GM18520 (cell line): ENCODE measurements at regions not wholly inside any gene's neighbourhood (a gene's known extent, or its start where the extent isn't known, plus 50 kb on each side); places are given as distances from the start of the nearest gene placed in this dataset.
"Not testable (repeated sequence)": the region's sequence is repeated elsewhere in the genome, so short reads cannot be mapped to it uniquely, and the experiment has no call there.

Experiments used
- ATAC-seq: cut with Tn5 transposase; IDR thresholded peaks from one replicate; pipeline ENCODE4 v1.9.1; 2021; ENCODE audit not compliant: unreplicated experiment

GRCh38 chr2:166647935-166648334 is 153.9 kb upstream of the SCN7A start:
- ATAC-seq = no peak

- ATAC-seq = no peak
Observed at GRCh38 chr2:166643980-166644379, 149.9 kb upstream of the SCN7A start.

- ATAC-seq = not testable (repeated sequence)
Observed at GRCh38 chr2:166641516-166641915, 147.5 kb upstream of the SCN7A start.

GRCh38 chr2:166637051-166637450 is 143.0 kb upstream of the SCN7A start:
- ATAC-seq = no peak

GRCh38 chr2:166634706-166635105 is 140.7 kb upstream of the SCN7A start:
- no peak for ATAC-seq

- ATAC-seq = no peak
Observed at GRCh38 chr2:166632616-166633015, 138.6 kb upstream of the SCN7A start.

GRCh38 chr2:166628478-166629136 is 134.6 kb upstream of the SCN7A start:
- no peak for ATAC-seq

- ATAC-seq = peak; percentile 57
Observed at GRCh38 chr2:166627893-166628292, 133.8 kb upstream of the SCN7A start.

GRCh38 chr2:166625670-166626069 is 131.6 kb upstream of the SCN7A start:
- no peak for ATAC-seq

GRCh38 chr2:166614503-166614902 is 120.5 kb upstream of the SCN7A start:
- ATAC-seq = no peak

- no peak for ATAC-seq
Observed at GRCh38 chr2:166614029-166614428, 120.0 kb upstream of the SCN7A start.

GRCh38 chr2:166613226-166613625 is 119.2 kb upstream of the SCN7A start:
- ATAC-seq = no peak

- ATAC-seq = no peak
Observed at GRCh38 chr2:166612214-166612613, 118.2 kb upstream of the SCN7A start.

GRCh38 chr2:166610913-166611305 is 116.9 kb upstream of the SCN7A start:
- ATAC-seq = no peak

GRCh38 chr2:166610180-166610912 is 116.3 kb upstream of the SCN7A start:
- no peak for ATAC-seq

- ATAC-seq = no peak
Observed at GRCh38 chr2:166609183-166609959, 115.3 kb upstream of the SCN7A start.

GRCh38 chr2:166607880-166608279 is 113.8 kb upstream of the SCN7A start:
- no peak for ATAC-seq

GRCh38 chr2:166593403-166593802 is 99.4 kb upstream of the SCN7A start:
- no peak for ATAC-seq

- no peak for ATAC-seq
Observed at GRCh38 chr2:166592750-166593149, 98.7 kb upstream of the SCN7A start.

- no peak for ATAC-seq
Observed at GRCh38 chr2:166591226-166591625, 97.2 kb upstream of the SCN7A start.

- no peak for ATAC-seq
Observed at GRCh38 chr2:166573391-166573790, 79.3 kb upstream of the SCN7A start.

- ATAC-seq = no peak
Observed at GRCh38 chr2:166572937-166573336, 78.9 kb upstream of the SCN7A start.
